PC-9 (cell line): ENCODE measurements at regions not wholly inside any gene's neighbourhood (a gene's known extent, or its start where the extent isn't known, plus 50 kb on each side); places are given as distances from the start of the nearest gene placed in this dataset.

ENCODE experiments used
- BruUV-seq: library from RNA; stranded (reverse); fragments of 400-500 nt; replicated peaks from 2 replicates; lab custom pipeline; 2021; lab: Mats Ljungman, UMichigan
- CTCF ChIA-PET: fragments of 300-600 bp; sonication (Branson Sonifier 250); formaldehyde crosslinking; loops from one replicate; lab custom pipeline; 2022; ENCODE audit warnings: antibody characterized with exemption; lab: Charles Lee
- POLR2A ChIA-PET: fragments of 300-600 bp; sonication (Branson Sonifier 250); formaldehyde crosslinking; loops from one replicate; lab custom pipeline; 2022; ENCODE audit warnings: antibody characterized with exemption; ENCODE audit not compliant: unreplicated experiment; lab: Charles Lee
- DNase-seq, 2 experiments: peaks; one replicate each; pipeline versions ENCODE4 v3.0.0 to v3.0.0-alpha.2; 2015 to 2022; ENCODE audit warnings: mixed read lengths in 1 of 2
- H2AFZ ChIP-seq: fragments of 200-600 bp; sonication (generic); 2 replicates; pipeline ENCODE4 v1.8.1; 2017; ENCODE audit warnings: antibody characterized with exemption
- H3F3A ChIP-seq: fragments of 200-600 bp; sonication (generic); 2 replicates; pipeline ENCODE4 v1.8.1; 2017; ENCODE audit warnings: antibody characterized with exemption, mild to moderate bottlenecking, low read depth; ENCODE audit not compliant: insufficient read depth
- H3K27ac ChIP-seq: fragments of 200-600 bp; sonication (generic); 2 replicates; pipeline ENCODE4 v1.6.1; 2016; ENCODE audit warnings: mixed run types
- H3K27me3 ChIP-seq: fragments of 200-600 bp; sonication (generic); 2 replicates; pipeline ENCODE4 v1.6.1; 2016; ENCODE audit warnings: low read depth, mixed run types; ENCODE audit not compliant: insufficient read depth
- H3K36me3 ChIP-seq: fragments of 200-600 bp; sonication (generic); 2 replicates; pipeline ENCODE4 v1.6.1; 2016; ENCODE audit warnings: low read depth, mixed run types
- H3K4me1 ChIP-seq: fragments of 200-600 bp; sonication (generic); replicated peaks from 2 replicates; pipeline ENCODE4 v1.6.1; 2016; ENCODE audit warnings: mixed run types; ENCODE audit not compliant: insufficient read depth
- H3K4me2 ChIP-seq: fragments of 200-600 bp; sonication (generic); 2 replicates; pipeline ENCODE4 v1.6.1; 2017; ENCODE audit warnings: mixed run types
- H3K4me3 ChIP-seq: fragments of 200-600 bp; sonication (generic); 2 replicates; pipeline ENCODE4 v1.6.1; 2016; ENCODE audit warnings: mixed run types
- H3K79me2 ChIP-seq: fragments of 200-600 bp; sonication (generic); 2 replicates; pipeline ENCODE4 v1.6.1; 2017; ENCODE audit warnings: low read depth, mixed run types
- H3K9me2 ChIP-seq: fragments of 200-600 bp; sonication (generic); 2 replicates; pipeline ENCODE4 v1.8.1; 2017; ENCODE audit warnings: mild to moderate bottlenecking; ENCODE audit not compliant: insufficient read depth
- H3K9me3 ChIP-seq: fragments of 200-600 bp; sonication (generic); 2 replicates; pipeline ENCODE4 v1.8.1; 2016; ENCODE audit warnings: low read depth; ENCODE audit not compliant: insufficient read depth
- H4K20me1 ChIP-seq: fragments of 200-600 bp; sonication (generic); 2 replicates; pipeline ENCODE4 v1.8.1; 2017; ENCODE audit not compliant: insufficient read depth
- EZH2 ChIP-seq: fragments of 200-600 bp; sonication (generic); IDR thresholded peaks from 2 replicates; pipeline ENCODE4 v1.8.0; 2017; ENCODE audit warnings: antibody characterized with exemption, low read depth
- intact Hi-C: fragments of 100-400 bp; cut with micrococcal nuclease; formaldehyde crosslinking; loops from one replicate; pipeline ENCODE4 v1.10.0; 2022; ENCODE audit not compliant: unreplicated experiment
- TF ChIP-seq, protein P1 (sequence below): fragments of 200-600 bp; sonication (generic); conservative IDR thresholded peaks from 2 replicates; pipeline ENCODE4 v1.6.1; 2017; ENCODE audit warnings: mixed run types, antibody characterized with exemption, mild to moderate bottlenecking, moderate library complexity

DNA sequence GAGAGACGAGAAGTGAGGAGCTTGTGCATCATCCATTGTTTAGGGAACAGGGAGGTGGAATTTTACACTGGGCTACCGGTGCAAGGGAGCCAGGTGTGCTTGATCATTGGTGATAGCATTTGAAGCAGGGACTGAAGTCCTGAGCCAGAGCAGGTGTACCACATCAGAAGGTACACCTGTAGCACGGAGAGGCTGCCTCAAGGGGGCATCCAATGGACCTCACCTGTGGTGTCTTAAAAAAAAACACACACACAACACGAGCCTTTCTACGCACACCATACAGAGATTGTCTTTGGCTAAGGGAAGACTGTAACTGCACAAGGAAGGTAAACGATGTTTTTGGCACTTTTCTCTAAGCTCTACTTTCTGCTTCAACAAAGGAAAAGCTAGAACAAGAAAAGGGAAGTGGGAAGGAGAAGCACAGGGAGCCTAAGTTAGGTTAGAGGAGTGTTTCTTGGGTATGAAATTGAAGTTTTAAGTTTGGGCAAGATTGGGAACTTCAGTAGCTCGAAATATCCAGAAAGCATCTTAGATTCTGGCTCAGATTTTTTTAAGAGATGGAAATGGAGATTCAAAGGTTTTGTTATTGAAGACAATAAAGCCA lies 334.3 kb upstream of the FBXO33 start:
- no peaks in the 10 kb centered on the region for H3K79me2 ChIP-seq
- no peaks in the 10 kb centered on the region for H3K9me2 ChIP-seq
- H3K4me1 ChIP-seq: no peaks in the 10 kb centered on the region
- H3F3A ChIP-seq: no peaks in the 10 kb centered on the region
- H4K20me1 ChIP-seq: no peaks in the 10 kb centered on the region
- no peaks in the 10 kb centered on the region for H3K9me3 ChIP-seq
- no peak overlapping the region for H3K4me3 ChIP-seq
- BruUV-seq: no TSS peak
- ChIA-PET POLR2A (no interaction called here), CTCF (no interaction called here)
- no peaks in the 10 kb centered on the region for H3K36me3 ChIP-seq
- no peak overlapping the region for H3K4me2 ChIP-seq
- no peaks in the 10 kb centered on the region; the same call in none of the 2 replicates for H3K27me3 ChIP-seq
- no peak overlapping the region for H2AFZ ChIP-seq
- DNase-seq: no peak
- TF ChIP-seq EZH2: no peak
- TF ChIP-seq, protein P1, sequence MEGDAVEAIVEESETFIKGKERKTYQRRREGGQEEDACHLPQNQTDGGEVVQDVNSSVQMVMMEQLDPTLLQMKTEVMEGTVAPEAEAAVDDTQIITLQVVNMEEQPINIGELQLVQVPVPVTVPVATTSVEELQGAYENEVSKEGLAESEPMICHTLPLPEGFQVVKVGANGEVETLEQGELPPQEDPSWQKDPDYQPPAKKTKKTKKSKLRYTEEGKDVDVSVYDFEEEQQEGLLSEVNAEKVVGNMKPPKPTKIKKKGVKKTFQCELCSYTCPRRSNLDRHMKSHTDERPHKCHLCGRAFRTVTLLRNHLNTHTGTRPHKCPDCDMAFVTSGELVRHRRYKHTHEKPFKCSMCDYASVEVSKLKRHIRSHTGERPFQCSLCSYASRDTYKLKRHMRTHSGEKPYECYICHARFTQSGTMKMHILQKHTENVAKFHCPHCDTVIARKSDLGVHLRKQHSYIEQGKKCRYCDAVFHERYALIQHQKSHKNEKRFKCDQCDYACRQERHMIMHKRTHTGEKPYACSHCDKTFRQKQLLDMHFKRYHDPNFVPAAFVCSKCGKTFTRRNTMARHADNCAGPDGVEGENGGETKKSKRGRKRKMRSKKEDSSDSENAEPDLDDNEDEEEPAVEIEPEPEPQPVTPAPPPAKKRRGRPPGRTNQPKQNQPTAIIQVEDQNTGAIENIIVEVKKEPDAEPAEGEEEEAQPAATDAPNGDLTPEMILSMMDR: no peak
- intact Hi-C loops: no loop called here
- H3K27ac ChIP-seq: no peak overlapping the region

DNA sequence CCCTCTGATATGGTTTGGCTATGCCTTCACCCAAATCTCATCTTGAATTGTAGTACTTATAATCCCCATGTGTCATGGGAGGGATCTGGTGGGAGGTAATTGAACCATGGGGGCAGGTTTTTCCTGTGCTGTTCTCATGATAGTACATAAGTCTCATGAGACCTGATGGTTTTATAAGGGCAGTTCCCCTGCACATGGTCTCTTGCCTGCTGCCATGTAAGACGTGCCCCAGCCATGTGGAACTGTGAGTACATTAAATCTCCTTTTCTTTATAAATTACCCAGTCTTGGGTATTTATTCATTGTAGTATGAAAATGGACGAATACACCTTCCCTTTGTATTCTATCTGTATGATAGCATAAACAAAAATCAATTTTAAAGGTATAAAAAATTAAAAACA lies 333.4 kb upstream of the FBXO33 start:
- no peak overlapping the region for H2AFZ ChIP-seq
- H3K79me2 ChIP-seq: no peaks in the 10 kb centered on the region
- no peaks in the 10 kb centered on the region for H4K20me1 ChIP-seq
- H3K36me3 ChIP-seq: no peaks in the 10 kb centered on the region
- no peaks in the 10 kb centered on the region for H3K9me2 ChIP-seq
- ChIA-PET POLR2A (no interaction called here), CTCF (no interaction called here)
- H3K9me3 ChIP-seq: no peaks in the 10 kb centered on the region
- no peaks in the 10 kb centered on the region for H3K4me1 ChIP-seq
- TF ChIP-seq EZH2: no peak
- TF ChIP-seq, protein P1: no peak
- H3K4me2 ChIP-seq: no peak overlapping the region
- H3F3A ChIP-seq: no peaks in the 10 kb centered on the region
- H3K27me3 ChIP-seq: no peaks in the 10 kb centered on the region; the same call in none of the 2 replicates
- BruUV-seq: no TSS peak
- intact Hi-C loops: no loop called here
- H3K4me3 ChIP-seq: no peak overlapping the region
- DNase-seq: no peak
- H3K27ac ChIP-seq: no peak overlapping the region

DNA sequence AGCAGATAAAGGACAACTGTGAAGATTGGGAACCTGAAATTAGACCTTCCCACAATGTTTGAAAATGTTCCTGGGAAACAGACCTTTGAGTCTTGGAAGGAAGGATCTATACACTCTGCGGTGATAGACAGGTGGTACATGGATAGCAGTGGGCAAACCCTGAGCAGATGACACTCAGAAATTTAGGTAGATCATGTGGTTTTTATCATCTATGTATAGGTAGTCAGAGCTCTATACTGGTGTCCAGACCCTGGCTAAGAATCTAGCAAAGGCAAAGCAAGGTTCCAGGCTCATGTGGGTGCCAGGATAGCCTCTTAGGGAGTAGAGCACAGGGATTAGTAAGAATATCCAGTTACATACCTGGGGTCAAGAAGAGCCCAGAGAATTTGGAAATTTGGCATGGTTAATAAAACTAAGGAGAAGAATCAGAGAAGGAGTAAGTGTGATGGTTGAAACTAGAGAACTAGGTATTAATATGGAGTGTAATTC lies 331.2 kb upstream of the FBXO33 start:
- TF ChIP-seq, protein P1: no peak
- TF ChIP-seq EZH2: no peak
- no peak overlapping the region for H3K27ac ChIP-seq
- ChIA-PET POLR2A (no interaction called here), CTCF (no interaction called here)
- H2AFZ ChIP-seq: no peak overlapping the region
- H3K4me1 ChIP-seq: no peaks in the 10 kb centered on the region
- DNase-seq: no peak
- H4K20me1 ChIP-seq: no peaks in the 10 kb centered on the region
- no peaks in the 10 kb centered on the region for H3F3A ChIP-seq
- H3K36me3 ChIP-seq: no peaks in the 10 kb centered on the region
- H3K27me3 ChIP-seq: no peaks in the 10 kb centered on the region; the same call in none of the 2 replicates
- H3K4me3 ChIP-seq: no peak overlapping the region
- H3K9me3 ChIP-seq: no peaks in the 10 kb centered on the region
- H3K9me2 ChIP-seq: no peaks in the 10 kb centered on the region
- no peaks in the 10 kb centered on the region for H3K79me2 ChIP-seq
- intact Hi-C loops: no loop called here
- no peak overlapping the region for H3K4me2 ChIP-seq
- BruUV-seq: no TSS peak
